GM21367 (cell line): ENCODE measurements at regions not wholly inside any gene's neighbourhood (a gene's known extent, or its start where the extent isn't known, plus 50 kb on each side); places are given as distances from the start of the nearest gene placed in this dataset.

Experiments used
- ATAC-seq: cut with Tn5 transposase; IDR thresholded peaks from one replicate; pipeline ENCODE4 v1.9.1; 2021; ENCODE audit not compliant: unreplicated experiment

DNA sequence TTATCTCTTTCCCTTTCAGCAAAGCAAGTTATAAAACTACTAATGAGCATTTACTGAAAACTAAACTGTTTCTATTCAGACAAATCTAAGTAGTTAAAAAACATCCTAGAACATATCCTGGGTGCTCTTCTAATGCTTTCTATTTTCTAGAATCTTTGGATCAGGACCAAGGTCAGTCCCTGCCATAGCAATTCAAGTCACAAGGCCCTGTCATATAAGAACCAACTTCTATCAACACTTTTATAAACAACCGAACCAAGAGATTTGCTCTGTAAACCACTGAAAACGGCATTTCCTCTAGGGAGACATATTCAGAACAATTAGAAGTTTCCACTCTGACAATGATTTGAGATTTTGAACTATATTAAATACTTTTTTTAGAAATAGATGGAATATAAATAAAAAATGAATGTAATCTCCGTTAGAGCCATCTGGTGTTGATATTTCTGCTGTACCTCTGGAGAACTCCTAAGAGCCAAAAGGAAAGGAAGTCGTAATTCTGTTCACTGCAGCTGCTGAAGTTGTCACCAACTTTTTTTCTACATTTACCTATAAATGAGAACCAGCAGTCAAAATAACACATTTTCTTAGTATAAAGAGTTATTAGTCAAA is 51.4 kb upstream of the LGSN start:
- ATAC-seq, result no peak

DNA sequence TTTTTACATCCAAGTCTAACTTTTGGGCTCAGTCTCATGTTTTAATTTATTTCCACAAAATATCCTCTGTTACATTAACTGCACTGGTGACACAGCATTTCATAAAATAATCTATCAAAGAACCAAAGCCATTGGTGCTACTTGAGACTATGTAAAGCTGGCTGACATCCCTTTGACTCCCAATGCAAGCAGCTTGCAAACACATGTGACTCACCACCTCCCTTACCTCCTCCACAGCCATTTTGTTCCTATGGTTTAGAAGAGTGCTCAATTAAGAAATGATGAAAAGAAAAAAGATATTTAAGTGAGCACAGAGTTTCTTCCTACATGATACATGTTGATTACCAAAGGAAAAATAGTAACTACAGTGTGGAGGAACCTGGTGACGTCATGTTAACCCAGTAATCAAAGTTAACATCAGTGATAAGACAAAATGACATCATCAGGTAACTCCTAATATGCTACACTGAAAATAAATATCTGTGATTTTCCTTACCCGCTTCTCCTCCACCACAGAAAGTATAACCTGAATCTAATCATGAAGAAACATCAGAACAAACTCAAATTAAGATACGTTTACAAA is 53.3 kb upstream of the LGSN start:
- ATAC-seq, result no peak

DNA sequence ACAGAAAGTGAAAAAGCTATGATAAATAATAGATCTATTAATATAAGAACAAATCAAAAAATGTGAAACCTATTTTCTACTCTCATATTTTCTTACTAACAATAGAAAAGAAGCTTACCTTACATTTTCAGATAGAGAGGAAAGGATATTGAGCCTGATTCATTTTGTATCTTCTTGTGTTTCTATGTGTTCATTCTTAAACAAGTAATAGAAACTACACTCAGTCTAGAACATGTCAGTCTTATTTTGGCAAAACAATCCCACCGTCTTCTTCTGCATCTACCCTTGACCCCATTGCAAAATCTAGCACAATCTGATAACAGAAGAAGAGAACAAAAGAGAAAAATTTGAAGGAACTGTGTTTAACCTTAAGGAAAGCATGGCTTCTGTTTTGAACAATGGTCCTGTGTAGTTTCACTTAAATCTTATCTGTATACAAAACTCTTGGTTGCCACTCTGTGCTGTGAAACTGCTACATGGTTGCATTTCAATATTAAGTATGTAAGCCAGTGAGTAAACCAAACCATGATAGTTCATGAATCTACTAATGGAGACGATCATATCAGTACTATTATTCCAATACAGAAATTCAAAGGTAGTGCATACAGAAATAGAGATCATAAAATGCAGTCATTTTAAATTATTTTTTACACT is 69.5 kb upstream of the LGSN start:
- ATAC-seq, result peak; percentile 60

DNA sequence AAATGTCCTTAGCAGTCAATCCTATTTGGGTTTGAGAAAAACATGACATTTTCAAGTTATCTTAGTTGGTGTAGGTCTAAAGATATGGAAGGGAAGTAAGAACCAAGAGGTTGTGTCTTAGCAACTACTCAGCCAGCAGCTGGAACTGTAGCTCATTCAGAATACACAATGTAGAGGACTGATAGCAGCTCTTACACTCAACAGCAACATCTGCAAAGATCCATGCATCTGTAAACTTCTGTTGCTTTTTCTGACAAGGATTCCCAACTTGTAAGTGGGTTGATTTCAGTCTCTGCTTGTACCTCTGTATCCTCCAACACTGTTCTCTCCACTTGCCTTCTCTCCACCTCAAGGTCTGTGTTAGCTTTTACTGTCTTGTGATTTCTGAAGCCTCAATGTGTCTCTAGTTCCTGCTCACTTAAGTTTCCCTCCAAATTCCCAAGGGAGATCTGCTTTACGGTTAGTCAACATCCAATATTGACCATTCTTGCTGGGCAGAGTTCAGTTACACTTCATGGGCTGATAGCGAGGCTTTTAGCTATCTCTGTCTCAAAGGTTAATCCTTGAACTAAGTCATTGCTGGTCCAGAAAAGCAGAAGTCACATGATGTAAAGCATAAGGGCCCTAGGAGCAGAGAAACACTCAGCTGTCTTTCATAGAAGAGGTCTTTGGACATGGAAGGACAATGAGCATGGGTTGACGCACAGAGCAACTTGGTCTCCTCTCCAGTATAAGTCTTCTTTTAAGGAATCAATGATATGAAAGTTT is 71.6 kb upstream of the LGSN start:
- no peak for ATAC-seq

DNA sequence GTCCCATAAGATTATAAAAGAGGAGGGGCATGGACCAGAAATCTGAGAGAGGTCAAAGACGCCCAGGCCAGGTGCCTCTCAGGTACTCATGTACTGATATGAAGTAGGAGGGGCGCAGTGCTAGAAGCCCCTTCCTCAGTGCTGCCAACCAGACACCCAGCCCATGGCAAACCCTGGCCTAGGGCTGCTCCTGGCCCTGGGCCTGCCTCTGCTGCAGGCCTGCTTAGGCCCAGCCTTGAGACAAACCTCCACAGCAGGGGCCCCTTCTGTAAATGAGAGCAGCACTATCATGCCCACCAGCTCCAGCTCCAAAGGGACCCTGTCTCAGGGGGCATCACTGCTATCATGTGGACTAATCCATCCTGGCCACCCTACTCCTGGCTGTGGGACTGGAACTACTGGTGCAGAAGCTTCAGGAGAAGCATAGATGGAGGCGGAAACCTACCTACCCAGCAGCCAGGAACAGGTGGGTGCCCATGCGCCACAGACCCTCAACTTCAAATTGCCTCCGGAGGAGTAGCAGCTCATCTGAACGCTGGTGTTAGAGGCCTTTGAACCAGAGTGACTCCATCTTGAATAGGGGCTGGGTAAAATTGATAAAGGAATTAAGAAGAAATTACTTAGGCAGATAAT is 72.4 kb upstream of the LGSN start:
- ATAC-seq, result no peak

DNA sequence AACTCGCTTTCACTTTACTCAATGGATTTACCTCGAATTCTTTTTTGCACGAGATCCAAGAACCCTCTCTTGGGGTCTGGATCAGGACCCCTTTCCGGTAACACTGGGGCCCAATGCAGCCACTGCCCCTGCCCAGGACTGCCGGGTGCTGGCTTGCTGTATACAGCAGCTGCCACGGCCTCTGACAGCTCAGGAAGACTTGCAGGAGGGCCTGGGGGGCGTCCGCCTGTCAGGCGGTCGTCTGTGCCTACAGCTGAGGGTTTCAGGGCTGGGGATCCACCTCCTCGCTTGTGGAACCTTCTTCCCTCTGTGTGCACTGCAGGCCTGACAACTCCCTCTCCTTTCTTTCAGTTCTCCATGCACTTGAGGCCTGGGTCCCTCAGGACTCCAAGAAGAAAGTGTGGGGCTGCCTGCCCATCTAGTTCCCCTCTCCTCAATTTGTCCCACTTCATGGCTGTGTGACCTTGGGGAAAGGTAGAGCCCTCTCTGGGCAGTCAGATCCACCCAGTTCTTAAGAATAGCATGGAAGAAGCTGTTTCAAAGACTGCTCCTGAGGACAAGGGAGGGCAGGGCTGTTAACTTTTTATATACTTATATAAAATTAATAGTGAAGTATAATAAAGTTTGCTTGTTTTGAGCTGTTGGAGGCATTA is 75.0 kb upstream of the LGSN start:
- ATAC-seq, result no peak

DNA sequence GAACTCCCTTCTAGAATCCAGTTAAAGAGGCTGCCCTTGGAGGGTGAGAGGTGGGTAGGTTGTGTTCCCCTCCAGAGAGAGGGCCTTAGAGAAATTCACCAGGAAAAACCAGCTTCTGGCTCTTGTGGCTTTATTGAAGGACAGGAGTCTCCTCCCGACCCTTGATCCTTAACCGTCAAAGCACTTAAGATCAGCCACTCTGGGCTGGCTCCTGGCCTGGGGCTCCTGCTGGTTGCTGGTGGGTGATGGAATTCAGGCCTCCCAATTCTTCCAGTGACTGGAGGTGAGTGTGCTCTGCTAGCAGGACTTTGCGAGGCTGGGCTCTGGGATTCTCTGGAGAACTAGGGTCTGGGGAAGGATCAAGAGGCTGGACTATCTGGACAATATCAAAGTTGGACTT is 75.6 kb upstream of the LGSN start:
- no peak for ATAC-seq

DNA sequence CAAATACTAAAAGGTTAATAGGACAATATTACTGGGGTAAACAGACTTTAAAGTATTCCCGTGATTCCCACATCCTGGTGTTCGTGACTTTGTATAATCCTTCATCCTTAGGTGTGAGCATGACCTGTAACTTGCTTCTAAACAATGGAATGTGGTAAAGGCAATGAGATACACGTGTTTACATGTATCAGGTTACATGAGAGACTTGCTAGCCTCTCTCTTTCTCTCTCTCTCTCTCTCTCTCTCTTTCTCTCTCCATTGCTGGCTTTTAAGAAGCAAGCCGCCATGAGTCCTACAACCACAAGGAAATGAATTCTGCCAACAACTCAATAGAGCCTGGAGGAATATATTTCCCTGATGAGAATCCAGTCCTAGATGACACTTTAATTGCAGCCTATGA is 83.9 kb upstream of the LGSN start:
- ATAC-seq, result no peak

DNA sequence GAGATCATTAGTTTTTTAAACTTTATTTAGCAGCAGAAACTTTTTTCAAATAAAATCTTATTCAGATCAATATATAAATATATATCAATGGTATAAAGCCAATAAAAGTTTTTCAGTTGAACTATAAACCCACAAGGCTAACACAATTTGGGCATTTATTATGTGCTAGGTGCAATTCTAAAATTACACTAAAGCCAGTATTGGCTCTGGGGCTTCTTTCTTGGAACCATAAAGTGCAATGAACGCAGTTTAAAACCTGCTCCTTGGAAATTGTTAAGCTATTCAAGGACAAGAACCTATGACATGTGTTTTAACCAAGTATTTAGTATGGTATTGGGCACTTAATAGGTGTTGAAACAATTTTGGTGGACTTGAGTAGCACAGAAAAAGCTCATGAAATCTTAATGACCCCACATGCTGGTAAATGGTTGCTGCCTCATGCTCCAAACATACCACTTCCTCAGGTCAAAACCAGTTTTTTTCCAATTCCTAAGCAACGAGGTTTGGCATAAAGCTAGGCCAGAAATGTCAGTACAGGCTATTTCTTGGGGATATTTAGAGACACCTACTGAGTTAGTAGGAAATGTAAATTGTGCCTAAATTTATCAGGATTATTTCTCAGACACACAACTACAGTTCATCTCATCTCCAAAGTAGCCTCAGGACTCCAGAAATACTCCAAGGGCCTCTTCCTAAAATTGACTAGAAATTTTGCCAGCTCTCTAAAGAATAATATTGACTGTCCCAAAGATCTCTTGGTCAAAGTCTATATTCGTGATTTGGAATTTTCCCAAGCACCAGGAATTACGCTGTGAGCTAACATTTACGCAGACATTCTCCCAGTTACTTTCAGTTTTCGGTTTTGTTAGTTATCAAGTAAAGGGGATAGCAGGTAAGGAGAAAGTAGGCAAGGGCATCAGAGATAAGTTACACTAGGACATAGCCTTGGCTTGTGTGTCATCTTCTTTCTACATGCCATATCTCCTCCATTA is 90.9 kb upstream of the LGSN start:
- ATAC-seq, result no peak

DNA sequence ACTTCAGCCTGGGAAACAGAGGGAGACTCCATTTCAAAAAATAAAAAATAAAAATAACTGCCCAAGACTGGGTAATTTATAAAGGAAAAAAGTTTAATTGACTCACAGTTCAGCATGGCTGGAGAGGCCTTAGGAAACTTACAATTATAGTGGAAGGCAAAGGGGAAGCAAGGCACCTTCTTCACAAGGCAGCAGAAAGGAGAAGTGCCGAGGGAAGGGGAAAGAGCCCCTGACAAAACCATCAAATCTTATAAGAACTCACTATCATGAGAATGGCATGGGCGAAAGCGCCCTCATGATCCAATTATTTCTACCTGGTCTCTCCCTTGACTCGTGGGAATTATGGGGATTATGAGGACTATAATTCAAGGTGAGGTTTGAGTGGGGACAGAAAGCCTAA is 95.5 kb upstream of the LGSN start:
- ATAC-seq, result no peak

DNA sequence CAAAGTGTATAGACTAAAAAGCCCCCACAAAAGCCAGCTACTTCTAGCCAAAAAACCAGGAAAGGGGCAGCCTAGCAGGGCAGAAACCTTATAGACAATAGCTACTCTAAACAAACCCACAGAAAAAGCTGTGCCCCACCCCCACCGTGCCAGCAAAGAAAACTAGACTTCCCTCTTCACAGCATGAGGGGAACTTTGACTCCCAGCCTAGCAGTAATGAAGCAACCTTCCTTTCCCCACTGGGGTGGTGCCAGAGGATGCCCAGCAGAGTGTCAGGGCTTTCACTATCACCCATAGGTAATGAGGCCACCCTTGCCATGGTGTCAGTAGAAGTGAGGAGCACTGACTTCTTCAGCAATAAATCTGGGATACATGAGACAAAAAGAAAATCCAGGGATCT is 99.0 kb upstream of the LGSN start:
- ATAC-seq, result no peak

DNA sequence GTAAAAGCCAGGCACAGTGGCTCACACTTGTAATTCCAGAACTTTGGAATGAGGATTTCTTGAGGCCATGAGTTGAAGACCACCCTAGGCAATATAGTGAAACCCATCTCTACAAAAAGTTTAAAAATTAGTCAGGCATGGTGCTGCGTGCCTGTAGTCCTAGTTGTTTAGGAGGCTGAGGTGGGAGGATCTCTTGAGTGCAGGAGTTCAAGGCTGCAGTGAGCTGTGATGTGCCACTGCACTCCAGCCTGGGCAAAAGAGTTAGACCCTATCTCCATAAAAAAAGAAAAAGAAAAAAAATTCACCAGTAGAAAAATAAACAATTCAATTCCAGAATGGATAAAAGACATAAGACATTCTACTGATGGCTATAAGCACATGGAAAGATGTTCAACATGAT is 104.9 kb upstream of the LGSN start:
- no peak for ATAC-seq

DNA sequence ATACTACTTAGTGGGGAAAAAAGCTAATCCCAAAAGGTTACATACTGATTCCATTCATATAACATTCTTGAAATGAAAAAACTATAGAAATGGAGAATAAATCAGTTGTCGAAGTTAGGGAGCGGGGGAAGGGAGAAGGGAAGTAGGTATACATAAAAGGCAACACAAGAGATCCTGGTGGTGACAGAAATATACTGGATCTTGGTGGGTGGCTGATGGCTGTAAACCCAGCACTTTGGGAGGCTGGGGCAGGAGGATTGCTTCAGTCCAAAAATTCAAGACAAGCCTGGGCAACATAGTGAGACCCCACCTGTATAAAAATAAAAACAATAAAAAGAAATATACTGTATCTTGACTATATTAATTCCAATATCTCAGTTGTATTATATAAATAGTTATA is 105.7 kb upstream of the LGSN start:
- ATAC-seq, result no peak

DNA sequence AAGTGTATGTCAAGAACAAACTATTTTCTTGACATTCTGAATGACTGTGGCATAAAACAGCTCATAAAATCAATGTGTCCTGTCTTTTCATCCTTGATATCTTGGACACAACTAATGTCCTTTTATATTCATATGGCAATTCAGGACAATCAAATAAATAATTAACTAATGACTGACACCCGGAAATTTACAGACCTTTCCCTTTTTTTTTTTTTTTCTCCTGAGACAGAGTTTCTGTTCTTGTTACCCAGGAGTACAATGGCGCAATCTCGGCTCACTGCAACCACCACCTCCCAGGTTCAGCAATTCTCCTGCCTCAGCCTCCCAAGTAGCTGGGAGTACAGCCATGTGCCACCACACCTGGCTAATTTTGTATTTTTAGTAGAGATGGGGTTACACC is 107.1 kb upstream of the LGSN start:
- ATAC-seq, result no peak

DNA sequence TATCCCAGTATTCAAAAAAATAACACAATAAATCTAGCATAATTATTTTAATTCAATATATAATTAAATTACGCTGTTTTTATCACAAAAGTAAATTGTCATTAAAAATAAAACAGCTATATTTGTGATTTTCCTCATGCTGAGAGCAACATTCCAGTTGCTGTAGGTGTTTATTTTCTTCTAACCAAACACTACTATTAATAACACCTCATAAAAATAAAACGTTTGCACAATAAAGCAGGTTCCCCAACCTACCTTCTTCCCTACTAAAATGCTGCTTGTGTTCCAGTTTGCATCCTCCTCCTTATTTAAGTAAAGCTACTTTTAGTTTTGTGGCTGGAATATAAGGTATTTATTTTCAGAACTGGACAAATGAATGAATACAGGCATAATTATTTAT is 108.2 kb upstream of the LGSN start:
- no peak for ATAC-seq

DNA sequence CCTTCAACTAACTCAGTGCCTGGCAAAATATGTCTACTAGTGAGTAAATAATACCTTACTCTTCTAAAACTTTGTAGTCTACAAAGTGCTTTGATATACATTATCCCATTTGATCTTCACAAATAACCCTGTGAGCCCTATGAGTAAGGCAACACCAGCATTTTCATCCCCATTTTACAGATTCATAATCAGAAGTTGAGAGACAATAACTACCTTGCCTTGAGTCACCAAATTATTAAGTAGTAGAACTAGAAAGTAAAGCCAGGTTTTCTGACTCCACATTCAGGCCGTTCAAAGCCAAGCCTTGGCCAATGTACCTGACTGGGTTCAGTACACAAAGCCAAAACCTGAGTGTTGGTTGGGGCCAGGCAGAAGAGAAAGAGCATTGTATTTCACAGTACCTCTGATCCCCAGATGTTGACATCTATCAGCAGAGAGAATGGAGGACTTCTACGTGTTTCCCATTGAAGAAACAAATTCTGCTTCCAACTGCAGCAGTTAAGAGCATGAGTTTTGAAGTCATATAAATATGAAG is 111.3 kb upstream of the LGSN start:
- ATAC-seq, result no peak

DNA sequence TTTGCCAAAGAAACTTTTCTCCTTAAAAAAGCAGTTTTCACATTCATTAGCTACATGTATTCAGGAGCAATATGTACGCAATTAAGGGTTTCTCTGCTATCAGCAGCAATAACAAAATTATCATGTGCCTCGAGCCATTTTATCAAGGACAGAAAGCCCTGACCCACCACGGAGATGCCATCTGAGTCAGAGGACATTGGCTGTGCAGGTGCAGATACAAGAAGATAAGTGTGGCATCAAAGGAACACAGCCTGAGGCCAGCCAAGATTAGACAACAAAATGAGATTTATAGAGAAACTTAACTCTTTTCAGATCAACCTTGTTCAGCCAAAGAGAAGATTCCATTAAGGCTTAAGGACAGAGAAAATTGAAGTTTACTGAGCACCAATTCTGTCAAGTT is 115.2 kb upstream of the LGSN start:
- no peak for ATAC-seq

DNA sequence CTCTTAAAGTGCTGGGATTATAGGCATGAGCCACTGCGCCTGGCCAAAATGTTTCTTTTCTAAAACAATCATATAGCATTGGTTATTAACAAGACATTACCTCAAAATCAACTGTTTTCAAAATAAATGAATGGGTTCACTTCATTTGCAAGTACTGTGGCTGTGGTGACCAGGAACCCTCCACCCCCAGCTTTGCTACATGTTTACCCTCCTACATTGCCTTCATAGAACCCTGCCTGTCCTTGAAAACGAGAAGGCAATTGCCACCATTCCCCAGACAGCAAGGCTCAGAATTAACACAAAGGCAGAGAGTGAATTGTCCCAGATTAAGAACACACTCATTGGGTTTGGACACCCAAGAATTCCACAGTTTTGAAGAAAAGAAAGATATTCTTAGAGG is 116.6 kb upstream of the LGSN start:
- ATAC-seq, result no peak

DNA sequence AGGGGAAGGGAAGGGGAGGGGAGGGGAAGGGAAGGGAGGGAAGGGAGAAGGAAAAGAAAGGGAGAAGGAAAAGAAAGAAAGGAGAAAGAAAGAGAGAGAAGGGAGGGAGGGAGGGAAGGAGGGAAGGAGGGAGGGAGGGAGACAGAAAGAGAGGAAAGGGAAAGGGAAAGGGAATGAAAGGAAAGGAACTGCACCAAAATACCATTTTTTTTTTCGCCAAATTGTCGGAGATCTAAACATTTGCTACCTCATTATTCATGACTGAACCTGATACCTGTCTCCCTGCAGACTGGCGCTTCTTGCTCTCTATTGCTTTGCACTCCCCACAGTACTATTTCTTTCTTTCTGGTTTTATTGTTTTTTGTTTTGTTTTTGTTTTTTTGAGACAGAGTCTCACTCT is 117.3 kb upstream of the LGSN start:
- ATAC-seq, result no peak

DNA sequence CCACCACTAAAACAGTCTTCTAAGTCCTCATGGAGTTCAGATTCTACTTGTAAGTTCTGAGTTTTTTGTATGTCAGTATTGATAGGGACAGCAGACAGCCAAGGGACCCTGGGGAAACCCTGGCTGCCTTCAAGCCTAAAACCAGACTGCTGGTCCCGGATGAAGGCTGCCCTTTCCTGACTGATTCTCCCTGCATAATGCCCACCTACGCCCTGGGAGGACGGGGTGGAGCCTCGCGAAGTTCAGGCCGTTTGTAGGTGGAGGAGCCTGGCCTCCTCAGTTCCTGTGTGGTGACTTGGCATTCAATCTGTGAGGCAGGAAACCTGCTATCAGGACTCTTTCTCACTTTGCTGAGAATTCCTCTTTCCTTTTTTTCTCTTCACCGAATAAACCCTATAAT is 120.3 kb upstream of the LGSN start:
- no peak for ATAC-seq
